AG09319 (cell line): ENCODE measurements at regions not wholly inside any gene's neighbourhood (a gene's known extent, or its start where the extent isn't known, plus 50 kb on each side); places are given as distances from the start of the nearest gene placed in this dataset.

Source experiments
- DNase-seq: peaks from one replicate; pipeline ENCODE4 v3.0.0-alpha.2; 2010; ENCODE audit warnings: low read depth; ENCODE audit errors: extremely low read depth
- TF ChIP-seq, protein P1 (sequence below): IDR thresholded peaks from 2 replicates; pipeline ENCODE4 v1.5.1; 2011; ENCODE audit warnings: low read depth, mild to moderate bottlenecking, inconsistent platforms, low read length, moderate library complexity

DNA sequence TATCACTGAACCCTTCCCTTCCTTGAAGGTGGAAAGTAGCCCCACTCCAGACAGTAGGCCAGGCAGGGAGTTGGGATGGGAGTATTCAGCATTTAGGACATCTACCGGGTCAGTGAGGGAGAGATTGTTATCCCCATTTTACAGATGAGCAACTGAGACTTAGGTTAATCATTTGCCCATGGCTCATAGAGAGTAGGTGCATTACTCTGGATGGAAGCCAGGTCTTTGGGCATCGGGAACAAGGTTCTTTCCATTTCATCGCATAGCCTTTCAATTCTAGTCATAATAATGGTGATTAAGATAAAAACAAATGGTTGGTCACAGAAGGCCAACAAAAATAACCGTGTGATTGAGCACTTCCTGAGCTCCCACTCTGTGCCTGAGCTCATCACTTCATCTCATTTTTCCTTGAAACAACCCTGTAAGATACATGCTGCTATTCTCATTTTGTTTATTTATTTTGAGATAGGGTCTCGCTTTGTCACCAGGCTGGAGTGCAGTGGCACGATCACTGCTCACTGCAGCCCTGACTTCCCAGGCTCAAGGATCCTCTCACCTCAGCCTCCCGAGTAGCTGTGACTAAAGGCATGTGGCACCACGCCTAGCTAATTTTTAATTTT, 64.8 kb downstream of the NAV1 start:
- DNase-seq: no peak
- TF ChIP-seq, protein P1, sequence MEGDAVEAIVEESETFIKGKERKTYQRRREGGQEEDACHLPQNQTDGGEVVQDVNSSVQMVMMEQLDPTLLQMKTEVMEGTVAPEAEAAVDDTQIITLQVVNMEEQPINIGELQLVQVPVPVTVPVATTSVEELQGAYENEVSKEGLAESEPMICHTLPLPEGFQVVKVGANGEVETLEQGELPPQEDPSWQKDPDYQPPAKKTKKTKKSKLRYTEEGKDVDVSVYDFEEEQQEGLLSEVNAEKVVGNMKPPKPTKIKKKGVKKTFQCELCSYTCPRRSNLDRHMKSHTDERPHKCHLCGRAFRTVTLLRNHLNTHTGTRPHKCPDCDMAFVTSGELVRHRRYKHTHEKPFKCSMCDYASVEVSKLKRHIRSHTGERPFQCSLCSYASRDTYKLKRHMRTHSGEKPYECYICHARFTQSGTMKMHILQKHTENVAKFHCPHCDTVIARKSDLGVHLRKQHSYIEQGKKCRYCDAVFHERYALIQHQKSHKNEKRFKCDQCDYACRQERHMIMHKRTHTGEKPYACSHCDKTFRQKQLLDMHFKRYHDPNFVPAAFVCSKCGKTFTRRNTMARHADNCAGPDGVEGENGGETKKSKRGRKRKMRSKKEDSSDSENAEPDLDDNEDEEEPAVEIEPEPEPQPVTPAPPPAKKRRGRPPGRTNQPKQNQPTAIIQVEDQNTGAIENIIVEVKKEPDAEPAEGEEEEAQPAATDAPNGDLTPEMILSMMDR: no peak

- DNase-seq: no peak
- TF ChIP-seq, protein P1: no peak
Measured at GRCh38 chr1:201605385-201606010, 66.6 kb downstream of the NAV1 start.

GRCh38 chr1:201606096-201606495, 67.2 kb downstream of the NAV1 start:
- no peak for DNase-seq
- TF ChIP-seq, protein P1: no peak

GRCh38 chr1:201606623-201607022, 67.7 kb downstream of the NAV1 start:
- TF ChIP-seq, protein P1: no peak
- no peak for DNase-seq

GRCh38 chr1:201608635-201609395, 69.9 kb downstream of the NAV1 start:
- DNase-seq: no peak
- TF ChIP-seq, protein P1: no peak

- TF ChIP-seq, protein P1: no peak
- no peak for DNase-seq
Measured at GRCh38 chr1:201609661-201610318, 70.9 kb downstream of the NAV1 start.
